HG02623 (cell line): ENCODE measurements at regions not wholly inside any gene's neighbourhood (a gene's known extent, or its start where the extent isn't known, plus 50 kb on each side); places are given as distances from the start of the nearest gene placed in this dataset.
"Not testable (repeated sequence)": the region's sequence is repeated elsewhere in the genome, so short reads cannot be mapped to it uniquely, and the experiment has no call there.

Experiments
- ATAC-seq: cut with Tn5 transposase; IDR thresholded peaks from one replicate; pipeline ENCODE4 v1.9.1; 2021; ENCODE audit warnings: moderate library complexity; ENCODE audit not compliant: unreplicated experiment

- peak; percentile 45 for ATAC-seq
Measured at GRCh38 chr22:22818861-22819855, 68.5 kb upstream of the IGLL5 start.

GRCh38 chr22:22820076-22820475 is 67.5 kb upstream of the IGLL5 start:
- ATAC-seq, result no peak

DNA sequence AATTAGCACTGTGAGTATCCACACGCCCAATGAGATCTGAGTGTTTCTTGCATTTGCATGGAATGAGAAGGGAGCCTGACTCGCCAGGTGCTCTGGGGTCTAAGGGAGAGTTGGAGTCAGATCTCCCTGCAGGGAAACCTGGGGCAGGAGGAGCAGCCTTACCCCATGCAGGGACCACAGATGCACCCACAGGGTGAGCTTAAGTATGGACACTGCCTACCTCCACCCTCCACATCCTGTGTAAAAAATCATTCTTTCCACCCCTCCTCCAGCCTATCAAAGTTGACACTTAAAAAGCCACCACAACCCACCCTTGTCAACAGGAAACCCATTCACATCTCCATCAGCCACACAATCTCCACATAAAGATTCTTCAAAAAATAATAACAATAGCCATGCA is 67.0 kb upstream of the IGLL5 start:
- ATAC-seq, result no peak

DNA sequence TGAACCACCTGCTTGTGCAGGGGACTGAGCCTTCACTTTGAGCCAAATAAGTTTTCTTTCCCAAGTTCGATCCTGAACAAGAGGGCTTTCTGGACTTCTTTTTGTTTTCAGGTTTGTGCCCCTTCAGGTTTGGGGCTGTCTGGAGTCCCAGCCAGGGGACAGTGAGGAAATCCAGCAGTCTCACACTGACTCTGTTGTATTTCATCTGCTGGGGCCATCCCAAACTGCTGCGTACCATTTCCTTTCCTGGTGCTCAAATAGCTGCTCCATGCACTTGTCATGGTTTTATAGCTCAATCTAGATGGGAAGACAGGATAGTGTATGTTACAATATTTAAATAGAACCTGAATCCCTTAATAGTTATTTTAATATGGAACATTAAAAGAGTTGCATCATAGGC is 66.3 kb upstream of the IGLL5 start:
- ATAC-seq, result no peak

DNA sequence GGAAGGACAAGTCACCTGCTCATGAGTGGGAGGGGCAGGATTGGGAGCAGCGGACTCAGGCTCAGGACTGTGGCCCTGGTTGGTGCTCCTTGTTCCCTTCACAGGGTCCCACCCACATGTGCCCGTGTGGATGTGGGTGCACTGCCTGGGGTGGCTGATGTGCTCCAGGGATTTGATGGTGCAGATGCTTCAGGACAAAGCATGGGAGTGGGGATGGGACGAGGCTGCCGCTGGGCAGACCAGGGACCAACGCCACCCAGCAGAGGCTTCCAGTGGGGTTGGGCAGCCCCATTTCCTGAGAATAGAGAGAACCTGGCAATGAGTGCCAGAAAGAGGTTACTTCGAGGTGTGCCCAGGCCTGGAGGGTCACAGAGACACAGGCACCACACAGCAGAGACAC is 65.5 kb upstream of the IGLL5 start:
- ATAC-seq, result no peak

GRCh38 chr22:22822553-22822952 is 65.1 kb upstream of the IGLL5 start:
- ATAC-seq, result not testable (repeated sequence)

GRCh38 chr22:22823131-22823810 is 64.3 kb upstream of the IGLL5 start:
- ATAC-seq, result no peak

DNA sequence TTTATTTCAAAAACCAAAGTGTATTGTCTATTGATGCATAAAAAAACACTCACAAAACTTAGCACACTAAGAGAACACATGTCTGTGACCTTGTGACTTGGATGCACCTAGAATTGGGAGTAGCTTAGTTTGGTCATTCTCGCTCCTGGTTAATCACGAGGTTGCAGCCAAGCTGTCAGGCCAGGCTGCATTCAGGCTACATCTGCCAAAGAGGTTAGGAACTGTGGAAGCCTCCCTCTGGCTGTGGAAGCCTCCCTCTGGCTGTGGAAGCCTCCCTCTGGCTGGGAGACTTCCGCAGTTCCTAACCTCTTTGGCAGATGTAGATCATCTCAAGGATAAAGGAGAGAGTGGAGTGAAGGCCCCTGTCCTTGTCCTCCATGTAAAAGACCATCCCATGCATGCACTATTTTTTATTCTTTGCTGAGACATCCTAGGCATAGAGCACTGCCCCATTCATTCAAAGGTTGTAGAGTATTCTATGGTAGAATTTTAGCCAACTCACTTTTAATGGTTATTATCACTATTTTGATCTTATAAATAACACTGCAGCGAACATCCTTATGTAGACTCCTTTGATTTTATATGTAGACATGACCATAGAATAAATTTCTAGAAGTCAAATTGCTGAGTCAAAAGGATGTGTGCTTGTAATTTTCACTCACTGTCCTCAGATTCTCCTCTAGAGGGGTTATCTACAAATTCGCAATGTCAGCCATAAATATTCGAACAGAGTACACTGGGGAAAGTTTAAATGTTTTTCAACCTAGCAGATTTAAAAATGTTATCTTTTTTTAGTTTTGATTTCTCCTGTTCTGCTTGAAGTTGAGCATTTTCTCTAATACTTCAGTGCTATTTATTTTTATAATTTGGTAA is 63.0 kb upstream of the IGLL5 start:
- no peak for ATAC-seq

- ATAC-seq, result no peak
Measured at GRCh38 chr22:22825213-22825593, 62.4 kb upstream of the IGLL5 start.

DNA sequence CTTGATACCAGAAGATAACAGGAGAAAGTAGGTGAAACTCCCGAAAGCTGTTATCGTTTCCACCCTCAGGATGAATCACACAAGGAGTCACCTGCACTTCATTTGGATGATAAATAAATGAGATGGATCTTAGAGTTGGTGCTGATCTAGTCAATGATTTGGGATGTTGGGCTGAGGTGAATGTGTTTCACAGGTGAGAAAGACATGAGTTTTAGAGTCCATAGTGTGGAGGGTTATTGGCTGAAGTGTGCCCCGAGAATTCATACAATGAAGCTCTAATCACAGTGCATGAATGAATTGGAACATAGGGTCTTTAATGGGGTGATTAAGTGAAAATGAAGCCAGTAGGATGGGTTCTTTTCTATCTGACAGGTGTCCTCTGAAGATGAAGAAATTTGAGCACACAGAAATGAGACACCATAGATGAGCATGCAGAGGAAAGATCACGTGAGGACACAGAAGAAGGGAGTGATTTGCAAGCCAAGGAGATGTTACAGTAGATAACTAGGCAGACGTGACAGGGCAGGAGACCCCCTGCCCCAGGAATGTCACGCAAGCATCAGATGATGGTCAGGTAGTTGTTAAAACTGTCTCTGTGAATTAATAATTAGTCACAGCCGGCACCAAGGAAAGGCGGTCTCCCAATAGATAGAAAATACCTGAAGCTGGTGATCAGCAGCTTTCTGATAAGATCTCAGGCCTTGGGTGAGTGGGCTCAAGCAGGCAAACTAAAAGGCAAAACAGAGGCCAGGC is 60.3 kb upstream of the IGLL5 start:
- ATAC-seq, result no peak

DNA sequence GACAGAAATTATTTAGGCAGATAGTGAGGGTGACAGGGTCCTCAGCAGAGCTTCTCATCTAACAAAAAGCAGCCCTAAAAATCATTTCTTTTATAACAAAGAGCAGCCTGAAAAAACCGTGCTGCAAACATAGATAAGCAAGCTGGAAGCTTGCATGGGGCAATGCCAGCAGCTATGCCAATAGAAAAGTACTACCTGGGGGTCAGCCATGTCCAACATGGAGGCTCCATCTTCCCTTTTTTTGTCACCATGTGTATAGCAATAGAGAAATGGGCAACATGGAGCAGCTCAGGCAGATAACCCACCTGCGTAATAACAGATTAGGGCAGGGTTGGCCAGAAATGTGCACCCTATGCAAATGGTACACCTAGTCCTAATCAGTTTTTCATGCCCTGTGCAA is 57.4 kb upstream of the IGLL5 start:
- no peak for ATAC-seq

- ATAC-seq, result no peak
Measured at GRCh38 chr22:22830957-22831688, 56.5 kb upstream of the IGLL5 start.

DNA sequence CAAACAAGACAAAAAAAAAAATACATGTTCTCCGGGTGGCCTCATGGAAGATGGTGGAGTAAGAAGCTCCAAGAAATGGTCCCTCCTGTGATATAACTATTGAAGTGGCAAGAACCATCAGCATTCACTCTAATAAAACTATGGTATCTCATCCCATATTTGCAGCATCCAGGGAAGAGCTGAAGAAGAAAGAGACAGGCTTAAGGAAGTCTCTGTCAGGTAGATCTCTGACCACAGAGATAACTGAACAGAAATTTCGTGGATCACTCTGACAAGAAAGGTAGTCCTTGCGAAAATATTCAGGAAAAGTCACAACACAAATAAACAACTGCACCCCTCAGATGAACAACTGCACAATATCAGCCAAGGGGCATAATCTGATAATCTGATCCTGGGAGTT is 54.6 kb upstream of the IGLL5 start:
- no peak for ATAC-seq

- no peak for ATAC-seq
Measured at GRCh38 chr22:22833488-22833887, 54.1 kb upstream of the IGLL5 start.

- ATAC-seq, result no peak
Measured at GRCh38 chr22:22834204-22834603, 53.4 kb upstream of the IGLL5 start.

GRCh38 chr22:22834783-22835182 is 52.8 kb upstream of the IGLL5 start:
- no peak for ATAC-seq

GRCh38 chr22:22835242-22835641 is 52.4 kb upstream of the IGLL5 start:
- no peak for ATAC-seq

DNA sequence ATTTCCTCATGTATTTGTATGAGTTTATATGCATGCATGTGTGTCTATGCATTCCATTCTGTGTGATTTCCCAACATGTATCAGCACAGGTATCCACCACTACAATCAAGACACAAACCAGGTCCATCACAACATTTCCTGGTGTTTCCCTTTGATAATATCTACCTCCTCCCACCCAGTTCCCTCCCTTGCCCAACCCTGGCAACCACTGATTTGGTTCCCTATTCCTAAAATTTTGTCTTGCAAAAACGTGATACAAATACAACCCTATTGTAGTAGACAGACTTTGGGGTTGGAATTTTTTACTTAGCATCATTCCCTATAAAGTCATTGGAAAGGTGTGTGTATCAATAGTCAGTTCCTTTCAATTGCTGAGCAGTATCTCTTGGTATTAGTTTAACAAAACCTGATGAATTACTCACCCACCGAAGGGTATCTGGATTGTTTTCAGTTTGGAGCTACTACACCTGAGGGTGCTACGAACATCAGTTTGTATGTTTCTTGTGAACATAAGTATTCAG is 51.8 kb upstream of the IGLL5 start:
- no peak for ATAC-seq

DNA sequence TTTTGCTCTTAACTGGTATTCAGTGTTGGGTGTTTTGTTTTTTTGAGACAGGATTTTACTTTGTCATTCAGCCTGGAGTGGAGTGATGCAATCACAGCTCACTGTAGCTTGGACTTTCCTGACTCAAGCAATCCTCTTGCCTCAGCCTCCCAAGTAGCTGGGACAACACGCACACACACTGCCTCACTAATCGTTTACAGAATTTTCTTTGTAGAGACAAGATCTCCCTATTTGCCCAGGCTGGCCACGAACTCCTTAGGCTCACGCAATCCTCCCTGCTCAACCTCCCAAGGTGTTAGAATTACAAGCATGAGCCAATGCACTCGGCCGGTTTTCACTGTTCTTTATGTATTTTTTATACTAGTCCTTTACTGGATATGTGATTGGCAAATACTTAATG is 51.0 kb upstream of the IGLL5 start:
- no peak for ATAC-seq
